ENCODE measurements at regions not wholly inside any gene's neighbourhood (a gene's known extent, or its start where the extent isn't known, plus 50 kb on each side); places are given as distances from the start of the nearest gene placed in this dataset.

DNA sequence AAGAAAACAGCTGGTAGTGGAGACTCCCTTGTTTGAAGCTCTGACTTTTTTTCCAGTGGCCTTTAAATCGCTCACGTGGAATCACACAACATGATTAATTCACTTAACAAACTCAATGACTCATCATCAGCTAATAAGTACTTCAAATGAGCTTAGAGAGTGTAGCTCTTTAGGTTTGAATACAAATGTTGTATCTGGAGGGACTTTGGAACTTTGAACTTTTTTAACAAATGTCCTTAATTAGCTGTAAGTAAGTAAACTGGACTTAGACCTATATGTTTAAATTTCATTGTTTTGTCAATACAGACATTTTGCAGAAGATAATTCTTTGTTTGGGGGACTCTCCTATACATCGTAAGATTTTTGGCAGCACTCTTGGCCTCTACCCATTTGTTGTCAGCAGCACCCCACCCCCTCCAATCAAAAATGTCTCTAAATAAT, 581.1 kb downstream of the SPRY1 start:
- H3K4me1 ChIP-seq (ENCODE audit: insufficient read depth, low read length) = no peaks in the 10 kb centered on the region
- POLR2A ChIA-PET (ENCODE audit: partially characterized antibody) = no interaction called here
- H3K9me3 ChIP-seq (ENCODE audit: control insufficient read depth in 1 of 2, low read length in 2 of 2) = no peaks in the 10 kb centered on the region
- intact Hi-C loops (cut with micrococcal nuclease) = no loop called here
- no peak overlapping the region for H3K27ac ChIP-seq (ENCODE audit: low read depth, low read length)
- CTCF ChIA-PET (ENCODE audit: partially characterized antibody) = no interaction called here
- H3K4me3 Mint-ChIP-seq = no peak overlapping the region
- no peak overlapping the region for H3K27ac Mint-ChIP-seq
- no peaks in the 10 kb centered on the region for H3K36me3 ChIP-seq (ENCODE audit: insufficient read depth, low read length)
- no peak overlapping the region for H3K4me3 ChIP-seq (ENCODE audit: low read length in 2 of 2)
- H3K27me3 Mint-ChIP-seq = no peaks in the 10 kb centered on the region
- no peaks in the 10 kb centered on the region for H3K4me1 Mint-ChIP-seq
- H3K36me3 Mint-ChIP-seq = no peaks in the 10 kb centered on the region
- H3K27me3 ChIP-seq (ENCODE audit: insufficient read depth, low read length) = no peaks in the 10 kb centered on the region
- DNase-seq = no peak
- peaks cover 0 to 5% (median 3%) of the 10 kb centered on the region in 8 donors for H3K9me3 Mint-ChIP-seq

DNA sequence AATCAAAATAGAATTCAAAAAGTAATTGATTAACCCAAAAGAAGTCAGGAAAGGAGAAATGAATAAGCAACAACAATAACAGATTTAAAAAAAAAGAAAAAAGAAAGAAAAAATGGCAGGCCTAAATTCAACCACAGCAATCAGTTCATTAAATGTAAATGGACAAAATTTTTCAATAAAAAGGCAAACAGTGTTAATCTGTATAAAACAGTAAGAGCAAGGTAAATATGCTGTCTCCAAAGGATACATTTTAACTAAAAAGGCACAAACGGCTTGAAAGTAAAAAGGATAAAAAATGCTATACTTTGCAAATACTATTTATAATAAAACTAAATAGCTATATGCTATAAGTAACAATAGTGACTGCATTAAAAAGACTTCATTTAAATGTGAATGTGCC, 582.0 kb downstream of the SPRY1 start:
- no peaks in the 10 kb centered on the region for H3K27me3 Mint-ChIP-seq
- Histone ChIP-seq H3K36me3 (ENCODE audit: insufficient read depth, low read length) (no peaks in the 10 kb centered on the region), H3K27me3 (ENCODE audit: insufficient read depth, low read length) (no peaks in the 10 kb centered on the region), H3K4me3 (ENCODE audit: low read length in 2 of 2) (no peak overlapping the region), H3K4me1 (ENCODE audit: insufficient read depth, low read length) (no peaks in the 10 kb centered on the region), H3K9me3 (ENCODE audit: control insufficient read depth in 1 of 2, low read length in 2 of 2) (no peaks in the 10 kb centered on the region), H3K27ac (ENCODE audit: low read depth, low read length) (no peak overlapping the region)
- ChIA-PET POLR2A (ENCODE audit: partially characterized antibody) (no interaction called here), CTCF (ENCODE audit: partially characterized antibody) (no interaction called here)
- no peak for DNase-seq
- intact Hi-C loops (cut with micrococcal nuclease) = no loop called here
- peaks cover 0 to 5% (median under 1%) of the 10 kb centered on the region in 8 donors for H3K9me3 Mint-ChIP-seq
- H3K27ac Mint-ChIP-seq = no peak overlapping the region
- H3K4me1 Mint-ChIP-seq = no peaks in the 10 kb centered on the region
- H3K36me3 Mint-ChIP-seq = no peaks in the 10 kb centered on the region
- no peak overlapping the region for H3K4me3 Mint-ChIP-seq

DNA sequence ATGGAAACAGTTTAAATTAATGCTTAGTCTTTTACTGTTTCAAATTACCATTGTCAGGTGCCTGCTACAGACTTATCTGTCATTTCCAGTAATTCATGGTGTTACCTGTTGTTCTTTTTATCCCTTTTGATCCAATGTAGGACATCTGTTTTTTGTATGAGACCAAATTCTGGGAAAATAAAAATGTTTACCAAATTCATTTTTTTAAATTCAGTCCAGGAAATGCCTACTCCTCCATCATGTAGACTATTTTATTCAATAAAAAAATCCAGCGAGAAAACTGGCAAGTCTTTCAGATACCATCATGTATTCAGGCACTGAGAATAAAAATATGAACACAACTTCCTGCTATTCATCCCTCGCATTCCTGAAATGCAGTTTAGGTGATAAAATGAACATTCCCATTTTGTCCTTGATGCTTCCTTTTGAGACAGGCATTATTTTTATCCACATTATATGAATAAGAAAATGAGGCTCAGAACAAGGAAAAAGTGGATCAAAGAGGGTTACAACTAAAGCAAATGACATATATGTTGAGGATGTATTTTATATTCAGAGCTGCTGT, 584.2 kb downstream of the SPRY1 start:
- DNase-seq = no peak
- Mint-ChIP-seq H3K27ac (no peak overlapping the region), H3K9me3 (peaks cover 0 to 5% (median under 1%) of the 10 kb centered on the region in 8 donors), H3K4me3 (no peak overlapping the region), H3K4me1 (no peaks in the 10 kb centered on the region), H3K36me3 (no peaks in the 10 kb centered on the region), H3K27me3 (no peaks in the 10 kb centered on the region)
- Histone ChIP-seq H3K4me1 (ENCODE audit: insufficient read depth, low read length) (no peaks in the 10 kb centered on the region), H3K27me3 (ENCODE audit: insufficient read depth, low read length) (no peaks in the 10 kb centered on the region), H3K9me3 (ENCODE audit: control insufficient read depth in 1 of 2, low read length in 2 of 2) (no peaks in the 10 kb centered on the region), H3K36me3 (ENCODE audit: insufficient read depth, low read length) (no peaks in the 10 kb centered on the region), H3K4me3 (ENCODE audit: low read length in 2 of 2) (no peak overlapping the region), H3K27ac (ENCODE audit: low read depth, low read length) (no peak overlapping the region)
- ChIA-PET POLR2A (ENCODE audit: partially characterized antibody) (no interaction called here), CTCF (ENCODE audit: partially characterized antibody) (no interaction called here)
- intact Hi-C loops (cut with micrococcal nuclease) = no loop called here

DNA sequence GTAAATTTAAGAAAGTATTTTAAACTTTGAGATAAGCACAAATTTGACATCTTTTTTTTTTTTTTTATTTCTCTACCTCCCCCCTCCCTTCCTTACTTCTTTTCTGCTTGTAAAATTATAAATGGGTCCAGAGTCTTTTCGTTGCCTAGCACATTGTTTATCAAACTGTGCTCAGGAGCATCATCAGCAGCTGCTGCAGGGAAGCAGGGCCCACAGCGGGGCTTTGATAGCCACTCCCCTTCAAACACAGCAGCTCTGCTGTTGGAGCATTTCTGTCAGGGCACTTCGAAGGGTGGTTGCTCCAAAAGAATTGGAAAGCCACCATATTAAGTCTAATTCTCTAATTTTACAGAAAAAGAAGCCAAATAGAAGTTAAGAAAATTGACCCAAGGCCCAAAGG, 588.3 kb downstream of the SPRY1 start:
- H3K9me3 Mint-ChIP-seq = peaks cover 0 to 4% (median 0%) of the 10 kb centered on the region in 8 donors

DNA sequence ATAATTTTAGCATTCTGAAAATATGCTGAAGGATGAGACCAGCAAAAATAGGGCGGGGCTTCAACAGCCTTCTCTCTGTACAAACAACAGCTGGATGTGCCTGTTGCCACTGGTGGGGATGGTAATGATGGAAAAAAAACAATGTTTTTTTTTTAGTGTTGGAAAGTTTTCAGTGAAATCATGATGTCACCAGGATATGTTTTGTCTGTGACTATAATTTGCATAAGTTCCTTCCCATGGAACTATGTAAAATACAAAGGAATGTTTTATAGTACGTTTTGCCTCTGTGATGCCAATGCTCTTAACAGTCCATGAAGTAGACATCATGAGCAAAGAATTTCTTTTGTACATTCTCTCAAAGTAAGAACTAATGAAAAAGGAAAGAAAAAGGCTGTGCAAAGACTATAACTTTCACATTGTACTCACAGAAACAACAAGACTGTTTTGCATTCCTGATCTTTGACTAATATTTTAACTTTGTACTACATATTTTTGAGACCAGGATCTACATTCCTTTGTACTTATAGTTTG, 589.7 kb downstream of the SPRY1 start:
- Mint-ChIP-seq H3K36me3 (no peaks in the 10 kb centered on the region), H3K9me3 (peaks cover 0 to 4% (median 0%) of the 10 kb centered on the region in 8 donors), H3K4me1 (no peaks in the 10 kb centered on the region), H3K4me3 (no peak overlapping the region), H3K27me3 (no peaks in the 10 kb centered on the region), H3K27ac (no peak overlapping the region)
- H3K4me3 ChIP-seq (ENCODE audit: low read length in 2 of 2) = no peak overlapping the region
- H3K4me1 ChIP-seq (ENCODE audit: insufficient read depth, low read length) = no peaks in the 10 kb centered on the region
- ChIA-PET POLR2A (ENCODE audit: partially characterized antibody) (no interaction called here), CTCF (ENCODE audit: partially characterized antibody) (no interaction called here)
- no peaks in the 10 kb centered on the region for H3K27me3 ChIP-seq (ENCODE audit: insufficient read depth, low read length)
- DNase-seq = no peak
- no peaks in the 10 kb centered on the region for H3K9me3 ChIP-seq (ENCODE audit: control insufficient read depth in 1 of 2, low read length in 2 of 2)
- no peaks in the 10 kb centered on the region for H3K36me3 ChIP-seq (ENCODE audit: insufficient read depth, low read length)
- intact Hi-C loops (cut with micrococcal nuclease) = no loop called here
- no peak overlapping the region for H3K27ac ChIP-seq (ENCODE audit: low read depth, low read length)

More for the DNA sequence above, 588.3 kb downstream of the SPRY1 start:
- Histone ChIP-seq H3K27me3 (ENCODE audit: insufficient read depth, low read length) (no peaks in the 10 kb centered on the region), H3K36me3 (ENCODE audit: insufficient read depth, low read length) (no peaks in the 10 kb centered on the region), H3K9me3 (ENCODE audit: control insufficient read depth in 1 of 2, low read length in 2 of 2) (no peaks in the 10 kb centered on the region), H3K27ac (ENCODE audit: low read depth, low read length) (no peak overlapping the region), H3K4me3 (ENCODE audit: low read length in 2 of 2) (no peak overlapping the region), H3K4me1 (ENCODE audit: insufficient read depth, low read length) (no peaks in the 10 kb centered on the region)
- no peak overlapping the region for H3K4me3 Mint-ChIP-seq
- H3K27ac Mint-ChIP-seq = no peak overlapping the region
- no peaks in the 10 kb centered on the region for H3K36me3 Mint-ChIP-seq
- ChIA-PET POLR2A (ENCODE audit: partially characterized antibody) (no interaction called here), CTCF (ENCODE audit: partially characterized antibody) (no interaction called here)
- intact Hi-C loops (cut with micrococcal nuclease) = no loop called here
- DNase-seq = no peak
- H3K4me1 Mint-ChIP-seq = no peaks in the 10 kb centered on the region
- no peaks in the 10 kb centered on the region for H3K27me3 Mint-ChIP-seq

DNA sequence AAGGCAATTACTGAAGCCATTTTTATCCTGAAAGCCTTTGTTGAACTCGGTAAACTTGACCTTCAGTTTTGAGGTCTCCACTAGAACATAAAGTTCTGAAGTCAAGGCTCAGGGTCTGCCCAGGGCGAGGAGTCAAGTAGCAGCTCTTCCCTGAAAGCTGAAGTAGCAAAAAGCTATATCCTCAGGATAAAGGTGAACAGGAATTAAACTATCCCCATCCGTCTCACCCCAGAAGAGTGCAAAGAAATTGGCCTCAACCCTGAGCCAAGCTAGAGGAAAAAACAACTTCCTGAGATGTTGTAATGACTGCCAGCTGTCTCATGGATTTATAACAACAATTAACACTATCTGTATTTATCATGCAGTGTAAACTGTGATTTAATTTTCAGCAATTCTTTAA, 590.8 kb downstream of the SPRY1 start:
- no peaks in the 10 kb centered on the region for H3K27me3 Mint-ChIP-seq
- H3K4me1 Mint-ChIP-seq = no peaks in the 10 kb centered on the region
- Histone ChIP-seq H3K27me3 (ENCODE audit: insufficient read depth, low read length) (no peaks in the 10 kb centered on the region), H3K4me1 (ENCODE audit: insufficient read depth, low read length) (no peaks in the 10 kb centered on the region), H3K9me3 (ENCODE audit: control insufficient read depth in 1 of 2, low read length in 2 of 2) (no peaks in the 10 kb centered on the region), H3K4me3 (ENCODE audit: low read length in 2 of 2) (no peak overlapping the region), H3K27ac (ENCODE audit: low read depth, low read length) (no peak overlapping the region), H3K36me3 (ENCODE audit: insufficient read depth, low read length) (no peaks in the 10 kb centered on the region)
- no peak for DNase-seq
- POLR2A ChIA-PET (ENCODE audit: partially characterized antibody) = no interaction called here
- intact Hi-C loops (cut with micrococcal nuclease) = no loop called here
- H3K36me3 Mint-ChIP-seq = no peaks in the 10 kb centered on the region
- H3K9me3 Mint-ChIP-seq = peaks cover 0 to 4% (median 0%) of the 10 kb centered on the region in 8 donors
- H3K27ac Mint-ChIP-seq = no peak overlapping the region
- CTCF ChIA-PET (ENCODE audit: partially characterized antibody) = no interaction called here
- H3K4me3 Mint-ChIP-seq = no peak overlapping the region

DNA sequence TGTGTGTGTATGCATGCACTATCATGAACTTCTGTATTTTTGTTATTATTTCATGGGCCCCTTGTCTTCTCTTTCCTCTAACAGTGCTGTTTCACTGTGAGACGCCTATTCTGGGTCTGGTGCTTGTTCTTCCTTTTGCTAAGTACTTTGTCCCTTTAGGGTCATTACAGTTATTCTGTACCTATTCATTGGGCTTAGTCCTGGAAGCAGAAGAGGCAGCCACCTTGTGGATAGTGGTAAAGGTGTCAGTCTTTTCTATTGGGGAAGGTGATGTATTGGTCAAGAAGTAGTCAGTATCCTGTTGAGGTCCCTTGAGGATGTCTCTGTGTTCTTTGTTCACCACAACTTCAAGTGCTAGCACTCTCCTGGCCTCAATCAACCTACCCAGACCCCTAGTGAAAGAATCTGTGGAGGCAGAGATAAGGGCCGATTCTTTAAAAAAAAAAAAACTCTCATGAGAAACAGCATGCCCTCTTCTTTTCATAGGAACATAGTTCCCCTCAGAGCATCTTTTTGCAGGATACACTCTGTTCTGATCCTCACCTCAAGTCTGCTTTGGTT, 593.8 kb downstream of the SPRY1 start:
- H3K27me3 ChIP-seq (ENCODE audit: insufficient read depth, low read length) = no peaks in the 10 kb centered on the region
- H3K27ac Mint-ChIP-seq = no peak overlapping the region

More for the DNA sequence above, 593.8 kb downstream of the SPRY1 start:
- POLR2A ChIA-PET (ENCODE audit: partially characterized antibody) = no interaction called here
- no peak for DNase-seq
- intact Hi-C loops (cut with micrococcal nuclease) = no loop called here
- H3K36me3 ChIP-seq (ENCODE audit: insufficient read depth, low read length) = no peaks in the 10 kb centered on the region
- H3K27ac ChIP-seq (ENCODE audit: low read depth, low read length) = no peak overlapping the region
- Mint-ChIP-seq H3K4me1 (no peaks in the 10 kb centered on the region), H3K4me3 (no peak overlapping the region), H3K27me3 (no peaks in the 10 kb centered on the region), H3K9me3 (peaks cover 0 to 4% (median 0%) of the 10 kb centered on the region in 8 donors), H3K36me3 (no peaks in the 10 kb centered on the region)
- CTCF ChIA-PET (ENCODE audit: partially characterized antibody) = no interaction called here
- no peaks in the 10 kb centered on the region for H3K4me1 ChIP-seq (ENCODE audit: insufficient read depth, low read length)
- H3K4me3 ChIP-seq (ENCODE audit: low read length in 2 of 2) = no peak overlapping the region
- H3K9me3 ChIP-seq (ENCODE audit: control insufficient read depth in 1 of 2, low read length in 2 of 2) = no peaks in the 10 kb centered on the region
